Stomach (tissue), 4 donors: ENCODE measurements at regions not wholly inside any gene's neighbourhood (a gene's known extent, or its start where the extent isn't known, plus 50 kb on each side); places are given as distances from the start of the nearest gene placed in this dataset.
"Not testable (repeated sequence)": the region's sequence is repeated elsewhere in the genome, so short reads cannot be mapped to it uniquely, and the experiment has no call there.

ENCODE experiments used
- EP300 ChIP-seq: sonication (generic); formaldehyde crosslinking; IDR thresholded peaks from one replicate; pipeline ENCODE4 v1.6.1; 2017; ENCODE audit warnings: antibody characterized with exemption
- POLR2A ChIP-seq, 4 donors: fragments of 450-650 bp; IDR thresholded peaks; one replicate each; pipeline ENCODE4 v1.6.1; 2016; ENCODE audit warnings: antibody characterized with exemption in 4 of 4, control low read depth in 2 of 4, mild to moderate bottlenecking in 1 of 4, moderate library complexity in 1 of 4
- POLR2AphosphoS5 ChIP-seq, 3 donors: sonication (generic); formaldehyde crosslinking; IDR thresholded peaks; one replicate each; pipeline ENCODE4 v1.6.1; 2016; ENCODE audit warnings: antibody characterized with exemption in 3 of 3
- TF ChIP-seq, protein P1 (sequence below), 7 experiments: fragments of 450-650 bp in 4 of 7; fragments of 200-600 bp in 3 of 7; sonication (generic) in 3 of 7; IDR thresholded peaks; one replicate each; pipeline ENCODE4 v1.5.1; 2016 to 2019; ENCODE audit warnings: antibody characterized with exemption in 7 of 7, control low read depth in 2 of 7, mild to moderate bottlenecking in 1 of 7

DNA sequence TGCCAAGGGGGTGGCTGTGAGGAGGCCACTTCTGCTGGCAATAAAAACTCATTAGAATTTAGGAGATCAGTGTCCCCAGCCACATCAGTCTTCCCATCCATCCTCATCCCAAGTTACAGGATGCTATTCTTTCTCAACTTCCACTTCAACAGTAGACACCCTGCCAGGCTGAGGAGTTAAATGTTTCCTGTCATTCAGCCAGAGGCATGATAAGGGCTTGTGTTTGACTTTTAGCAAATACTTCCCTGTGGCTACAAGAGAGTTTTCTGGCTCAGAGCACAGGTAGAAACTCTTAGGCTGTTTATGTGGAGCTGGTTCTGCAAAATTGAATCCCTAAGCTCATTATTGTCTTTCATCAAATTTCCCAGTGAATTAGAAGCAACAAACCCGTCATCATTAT lies 262.9 kb upstream of the NPAP1 start:
- TF ChIP-seq, protein P1, sequence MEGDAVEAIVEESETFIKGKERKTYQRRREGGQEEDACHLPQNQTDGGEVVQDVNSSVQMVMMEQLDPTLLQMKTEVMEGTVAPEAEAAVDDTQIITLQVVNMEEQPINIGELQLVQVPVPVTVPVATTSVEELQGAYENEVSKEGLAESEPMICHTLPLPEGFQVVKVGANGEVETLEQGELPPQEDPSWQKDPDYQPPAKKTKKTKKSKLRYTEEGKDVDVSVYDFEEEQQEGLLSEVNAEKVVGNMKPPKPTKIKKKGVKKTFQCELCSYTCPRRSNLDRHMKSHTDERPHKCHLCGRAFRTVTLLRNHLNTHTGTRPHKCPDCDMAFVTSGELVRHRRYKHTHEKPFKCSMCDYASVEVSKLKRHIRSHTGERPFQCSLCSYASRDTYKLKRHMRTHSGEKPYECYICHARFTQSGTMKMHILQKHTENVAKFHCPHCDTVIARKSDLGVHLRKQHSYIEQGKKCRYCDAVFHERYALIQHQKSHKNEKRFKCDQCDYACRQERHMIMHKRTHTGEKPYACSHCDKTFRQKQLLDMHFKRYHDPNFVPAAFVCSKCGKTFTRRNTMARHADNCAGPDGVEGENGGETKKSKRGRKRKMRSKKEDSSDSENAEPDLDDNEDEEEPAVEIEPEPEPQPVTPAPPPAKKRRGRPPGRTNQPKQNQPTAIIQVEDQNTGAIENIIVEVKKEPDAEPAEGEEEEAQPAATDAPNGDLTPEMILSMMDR (IDR thresholded peaks at IDR 0.05) = not testable (repeated sequence)
- not testable (repeated sequence) for TF ChIP-seq POLR2A (IDR thresholded peaks at IDR 0.05); POLR2AphosphoS5 (IDR thresholded peaks at IDR 0.05); EP300
